GM21515 (cell line): ENCODE measurements at regions not wholly inside any gene's neighbourhood (a gene's known extent, or its start where the extent isn't known, plus 50 kb on each side); places are given as distances from the start of the nearest gene placed in this dataset.
"Not testable (repeated sequence)": the region's sequence is repeated elsewhere in the genome, so short reads cannot be mapped to it uniquely, and the experiment has no call there.

Source experiments
- ATAC-seq: cut with Tn5 transposase; IDR thresholded peaks from one replicate; pipeline ENCODE4 v1.9.1; 2021; ENCODE audit not compliant: unreplicated experiment

- ATAC-seq = peak; percentile 89
Observed at GRCh38 chr16:79845033-79845733, 244.6 kb upstream of the MAF start.

GRCh38 chr16:79844603-79845002 lies 244.1 kb upstream of the MAF start:
- no peak for ATAC-seq

GRCh38 chr16:79843631-79844043 lies 243.1 kb upstream of the MAF start:
- ATAC-seq = no peak

- ATAC-seq = no peak
Observed at GRCh38 chr16:79843145-79843544, 242.6 kb upstream of the MAF start.

GRCh38 chr16:79842197-79842596 lies 241.7 kb upstream of the MAF start:
- ATAC-seq = no peak

- no peak for ATAC-seq
Observed at GRCh38 chr16:79839466-79840341, 239.2 kb upstream of the MAF start.

GRCh38 chr16:79838496-79839259 lies 238.1 kb upstream of the MAF start:
- no peak for ATAC-seq

- ATAC-seq = no peak
Observed at GRCh38 chr16:79836144-79836543, 235.6 kb upstream of the MAF start.

- no peak for ATAC-seq
Observed at GRCh38 chr16:79835194-79835593, 234.7 kb upstream of the MAF start.

GRCh38 chr16:79834720-79835119 lies 234.2 kb upstream of the MAF start:
- no peak for ATAC-seq

GRCh38 chr16:79834003-79834402 lies 233.5 kb upstream of the MAF start:
- ATAC-seq = not testable (repeated sequence)

- no peak for ATAC-seq
Observed at GRCh38 chr16:79833559-79833958, 233.0 kb upstream of the MAF start.

GRCh38 chr16:79826732-79827475 lies 226.4 kb upstream of the MAF start:
- ATAC-seq = no peak

- ATAC-seq = no peak
Observed at GRCh38 chr16:79825002-79825401, 224.5 kb upstream of the MAF start.

GRCh38 chr16:79823639-79824038 lies 223.1 kb upstream of the MAF start:
- ATAC-seq = no peak

GRCh38 chr16:79821911-79822310 lies 221.4 kb upstream of the MAF start:
- ATAC-seq = no peak

- no peak for ATAC-seq
Observed at GRCh38 chr16:79816081-79816497, 215.6 kb upstream of the MAF start.

GRCh38 chr16:79815049-79815448 lies 214.5 kb upstream of the MAF start:
- ATAC-seq = no peak

GRCh38 chr16:79814124-79814523 lies 213.6 kb upstream of the MAF start:
- no peak for ATAC-seq

GRCh38 chr16:79811541-79811940 lies 211.0 kb upstream of the MAF start:
- ATAC-seq = no peak
